H1 (cell line): ENCODE measurements at regions not wholly inside any gene's neighbourhood (a gene's known extent, or its start where the extent isn't known, plus 50 kb on each side); places are given as distances from the start of the nearest gene placed in this dataset.

Experiments
- CTCF ChIA-PET: fragments of 300-600 bp; sonication (Branson Sonifier 250); formaldehyde crosslinking; loops from one replicate; lab custom pipeline; 2021; ENCODE audit not compliant: partially characterized antibody; lab: Charles Lee
- POLR2A ChIA-PET: fragments of 300-600 bp; sonication (Branson Sonifier 250); formaldehyde crosslinking; loops from one replicate; lab custom pipeline; 2021; ENCODE audit warnings: inconsistent platforms; ENCODE audit not compliant: partially characterized antibody; lab: Charles Lee
- DNase-seq, 2 experiments: peaks; one replicate each; pipeline versions ENCODE4 v3.0.0 to v3.0.0-alpha.2; 2010 to 2022; ENCODE audit warnings: low spot score in 2 of 2, low read depth in 1 of 2, mixed read lengths in 1 of 2
- FAIRE-seq: peaks from 2 replicates; lab custom pipeline; 2011; peaks lifted over from hg19 to GRCh38; lab: Jason Lieb, UNC
- H2AFZ ChIP-seq: 2 replicates; pipeline ENCODE4 v1.8.1; 2012; ENCODE audit warnings: low read length, inconsistent platforms
- H2AK5ac ChIP-seq: 2 replicates; pipeline ENCODE4 v1.6.1; 2013; ENCODE audit warnings: low read depth, low read length
- H2BK120ac ChIP-seq: replicated peaks from 2 replicates; pipeline ENCODE3; 2013; ENCODE audit warnings: low read depth, low read length, inconsistent platforms
- H2BK12ac ChIP-seq: 2 replicates; pipeline ENCODE4 v1.6.1; 2013; ENCODE audit warnings: low read depth, low read length
- H2BK15ac ChIP-seq: 2 replicates; pipeline ENCODE4 v1.6.1; 2013; ENCODE audit warnings: low read length
- H2BK20ac ChIP-seq: 2 replicates; pipeline ENCODE4 v1.6.1; 2013; ENCODE audit warnings: low read length
- H2BK5ac ChIP-seq: 2 replicates; pipeline ENCODE4 v1.6.1; 2013; ENCODE audit warnings: low read depth, low read length
- H3K14ac ChIP-seq: 2 replicates; pipeline ENCODE4 v1.6.1; 2013; ENCODE audit warnings: inconsistent platforms; ENCODE audit not compliant: insufficient read length
- H3K18ac ChIP-seq: 2 replicates; pipeline ENCODE4 v1.6.1; 2013; ENCODE audit warnings: low read length; ENCODE audit errors: extremely low read depth
- H3K23ac ChIP-seq: 2 replicates; pipeline ENCODE4 v1.6.1; 2013; ENCODE audit warnings: inconsistent platforms; ENCODE audit not compliant: insufficient read length
- H3K23me2 ChIP-seq: 2 replicates; pipeline ENCODE4 v1.6.1; 2013; ENCODE audit warnings: low read depth, low read length
- H3K27ac ChIP-seq: 2 replicates; pipeline ENCODE4 v1.6.1; 2011; ENCODE audit warnings: low read depth, low read length, inconsistent platforms
- H3K27me3 ChIP-seq, 4 experiments: replicated peaks in 1 of 4; 1 replicate in 1 of 4; 2 replicates in 3 of 4; pipeline versions ENCODE4 v1.6.1 to v1.8.1; 2011 to 2013; ENCODE audit warnings: low read length in 3 of 4, mild to moderate bottlenecking in 3 of 4, inconsistent platforms in 2 of 4, mixed read lengths in 2 of 4, moderate library complexity in 1 of 4; ENCODE audit not compliant: control insufficient read depth in 3 of 4, insufficient read depth in 3 of 4; ENCODE audit errors: extremely low read depth in 1 of 4
- H3K36me3 ChIP-seq, 4 experiments: 2 replicates each; pipeline versions ENCODE4 v1.6.1 to v1.8.1; 2011 to 2013; ENCODE audit warnings: mild to moderate bottlenecking in 4 of 4, low read length in 3 of 4, moderate library complexity in 2 of 4, control low read depth in 1 of 4, inconsistent platforms in 1 of 4; ENCODE audit not compliant: insufficient read depth in 4 of 4, control insufficient read depth in 2 of 4
- H3K4ac ChIP-seq: replicated peaks from 2 replicates; pipeline ENCODE3; 2013; ENCODE audit warnings: low read length, low read depth, mixed read lengths, inconsistent platforms; ENCODE audit not compliant: insufficient read length
- H3K4me1 ChIP-seq, 4 experiments: replicated peaks in 1 of 4; 1 replicate in 1 of 4; 2 replicates in 3 of 4; pipeline versions ENCODE4 v1.6.1 to v1.8.1; 2011 to 2013; ENCODE audit warnings: low read length in 3 of 4, inconsistent platforms in 2 of 4, mixed read lengths in 1 of 4; ENCODE audit not compliant: insufficient read depth in 4 of 4, control insufficient read depth in 3 of 4
- H3K4me2 ChIP-seq, 2 experiments: 2 replicates each; pipeline versions ENCODE4 v1.6.1 to v1.8.1; 2011 to 2013; ENCODE audit warnings: low read depth in 2 of 2, low read length in 2 of 2, control low read depth in 1 of 2, inconsistent platforms in 1 of 2, mild to moderate bottlenecking in 1 of 2; ENCODE audit not compliant: insufficient read depth in 1 of 2
- H3K4me3 ChIP-seq, 4 experiments: fragments of 200-600, 300-600 bp in 1 of 4; sonication (generic), shearing (Covaris generic), sonication (Bioruptor Twin) in 1 of 4; 2 replicates each; pipeline versions ENCODE4 v1.5.1 to v1.8.1; 2011 to 2016; ENCODE audit warnings: low read length in 4 of 4, low read depth in 3 of 4, control low read depth in 2 of 4, inconsistent platforms in 2 of 4, mild to moderate bottlenecking in 2 of 4, mixed read lengths in 1 of 4, moderate library complexity in 1 of 4; ENCODE audit not compliant: insufficient read depth in 2 of 4; ENCODE audit errors: extremely low read depth in 1 of 4
- H3K56ac ChIP-seq: replicated peaks from 2 replicates; pipeline ENCODE3; 2013; ENCODE audit warnings: low read depth, mild to moderate bottlenecking, mixed read lengths, low read length, inconsistent platforms; ENCODE audit not compliant: insufficient read length
- H3K79me1 ChIP-seq: 2 replicates; pipeline ENCODE4 v1.6.1; 2013; ENCODE audit warnings: low read depth, low read length, control low read depth
- H3K79me2 ChIP-seq, 2 experiments: 2 replicates each; pipeline versions ENCODE4 v1.6.1 to v1.8.1; 2012 to 2013; ENCODE audit warnings: low read length in 2 of 2, mild to moderate bottlenecking in 2 of 2, inconsistent platforms in 1 of 2; ENCODE audit not compliant: insufficient read depth in 2 of 2, control insufficient read depth in 1 of 2
- H3K9ac ChIP-seq, 4 experiments: replicated peaks in 1 of 4; 1 replicate in 1 of 4; 2 replicates in 3 of 4; pipeline versions ENCODE4 v1.6.1 to v1.8.1; 2011 to 2013; ENCODE audit warnings: low read depth in 3 of 4, low read length in 3 of 4, control low read depth in 2 of 4, mild to moderate bottlenecking in 2 of 4, moderate library complexity in 2 of 4, inconsistent platforms in 1 of 4; ENCODE audit errors: extremely low read depth in 1 of 4
- H3K9me3 ChIP-seq, 2 experiments: 2 replicates each; pipeline versions ENCODE4 v1.6.1 to v1.8.1; 2012 to 2013; ENCODE audit warnings: mild to moderate bottlenecking in 2 of 2, moderate library complexity in 2 of 2, control low read depth in 1 of 2, inconsistent platforms in 1 of 2, low read depth in 1 of 2, low read length in 1 of 2, mixed read lengths in 1 of 2; ENCODE audit not compliant: insufficient read depth in 2 of 2
- H4K20me1 ChIP-seq, 2 experiments: replicated peaks in 1 of 2; 2 replicates each; pipeline versions ENCODE3 to v1.8.1; 2011 to 2013; ENCODE audit warnings: inconsistent platforms in 2 of 2, low read length in 2 of 2, mild to moderate bottlenecking in 1 of 2; ENCODE audit not compliant: insufficient read depth in 2 of 2, control insufficient read depth in 1 of 2
- H4K5ac ChIP-seq: 2 replicates; pipeline ENCODE4 v1.6.1; 2013; ENCODE audit warnings: low read length, low read depth, mixed read lengths, inconsistent platforms; ENCODE audit not compliant: insufficient read length
- H4K8ac ChIP-seq: 2 replicates; pipeline ENCODE4 v1.8.0; 2013; ENCODE audit warnings: mild to moderate bottlenecking, moderate library complexity, low read length, inconsistent platforms; ENCODE audit not compliant: insufficient read depth; ENCODE audit errors: extremely low read depth
- H4K91ac ChIP-seq: replicated peaks from 2 replicates; pipeline ENCODE3; 2013; ENCODE audit warnings: low read length, mixed read lengths, inconsistent platforms; ENCODE audit not compliant: insufficient read length
- ASH2L ChIP-seq: fragments of 200-600, 300-600 bp; sonication (generic); IDR thresholded peaks from one replicate; pipeline ENCODE4 v1.7.1; 2017; ENCODE audit warnings: low read length
- BCL11A ChIP-seq, 2 experiments: IDR thresholded peaks; one replicate each; pipeline ENCODE4 v1.6.1; 2011; ENCODE audit warnings: low read depth in 2 of 2, low read length in 2 of 2, mild to moderate bottlenecking in 2 of 2
- CHD1 ChIP-seq: IDR thresholded peaks from 2 replicates; pipeline ENCODE4 v1.6.1; 2012; ENCODE audit warnings: low read depth, low read length, improper control_type of control experiment
- CREB1 ChIP-seq: IDR thresholded peaks from 2 replicates; pipeline ENCODE4 v1.6.1; 2012; ENCODE audit warnings: inconsistent platforms
- HDAC2 ChIP-seq, 2 experiments: fragments of 300-600 bp in 1 of 2; sonication (generic) in 1 of 2; IDR thresholded peaks; 2 replicates each; pipeline ENCODE4 v1.6.1; 2011 to 2012; ENCODE audit warnings: low read depth in 2 of 2, low read length in 2 of 2, mild to moderate bottlenecking in 2 of 2, moderate library complexity in 2 of 2, borderline replicate concordance in 1 of 2, inconsistent platforms in 1 of 2
- JUND ChIP-seq: IDR thresholded peaks from 2 replicates; pipeline ENCODE4 v1.6.1; 2011; ENCODE audit warnings: mild to moderate bottlenecking, improper control_type of control experiment, low read length
- KDM1A ChIP-seq: fragments of 200-600, 300-600 bp; sonication (generic); IDR thresholded peaks from 2 replicates; pipeline ENCODE4 v1.7.1; 2016; ENCODE audit warnings: mild to moderate bottlenecking, low read length, borderline replicate concordance
- NANOG ChIP-seq: IDR thresholded peaks from 2 replicates; pipeline ENCODE4 v1.6.1; 2011; ENCODE audit warnings: low read length, low read depth, mild to moderate bottlenecking, inconsistent platforms; ENCODE audit not compliant: insufficient read depth, poor library complexity, severe bottlenecking
- PHF8 ChIP-seq: fragments of 200-600 bp; sonication (generic); conservative IDR thresholded peaks from 2 replicates; pipeline ENCODE4 v1.7.1; 2012; ENCODE audit warnings: low read depth, mild to moderate bottlenecking, inconsistent platforms, low read length, moderate library complexity
- POLR2A ChIP-seq, 2 experiments: IDR thresholded peaks; 1 replicate in 1 of 2; 2 replicates in 1 of 2; pipeline ENCODE4 v1.6.1; 2011; ENCODE audit warnings: low read depth in 2 of 2, low read length in 2 of 2, mild to moderate bottlenecking in 2 of 2; ENCODE audit errors: control extremely low read depth in 1 of 2
- RBBP5 ChIP-seq: IDR thresholded peaks from 2 replicates; pipeline ENCODE4 v1.7.1; 2012; ENCODE audit warnings: low read depth, mild to moderate bottlenecking, inconsistent platforms, low read length, moderate library complexity, borderline replicate concordance
- SAP30 ChIP-seq: fragments of 300-600 bp; sonication (generic); IDR thresholded peaks from 2 replicates; pipeline ENCODE4 v1.7.1; 2012; ENCODE audit warnings: low read length, moderate library complexity, mild to moderate bottlenecking, inconsistent platforms; ENCODE audit not compliant: insufficient read depth, insufficient replicate concordance
- TEAD4 ChIP-seq: IDR thresholded peaks from 2 replicates; pipeline ENCODE4 v1.6.1; 2012; ENCODE audit warnings: low read depth, low read length, inconsistent platforms, mixed read lengths
- WGBS, 2 experiments: shearing (Covaris generic) in 1 of 2; methylation state at CpG; one replicate each; pipeline versions ENCODE4 v1.1.6 to v1.1.7; 2013 to 2015; ENCODE audit warnings: low lambda C conversion rate in 2 of 2, mixed read lengths in 2 of 2, inconsistent platforms in 1 of 2, low coverage in 1 of 2, missing lambda C conversion rate in 1 of 2; ENCODE audit not compliant: insufficient replicate concordance in 2 of 2, insufficient coverage in 1 of 2, insufficient read length in 1 of 2; ENCODE audit errors: extremely low coverage in 1 of 2, missing lambda C conversion rate in 1 of 2; 5-methylcytosine and 5-hydroxymethylcytosine counted together

DNA sequence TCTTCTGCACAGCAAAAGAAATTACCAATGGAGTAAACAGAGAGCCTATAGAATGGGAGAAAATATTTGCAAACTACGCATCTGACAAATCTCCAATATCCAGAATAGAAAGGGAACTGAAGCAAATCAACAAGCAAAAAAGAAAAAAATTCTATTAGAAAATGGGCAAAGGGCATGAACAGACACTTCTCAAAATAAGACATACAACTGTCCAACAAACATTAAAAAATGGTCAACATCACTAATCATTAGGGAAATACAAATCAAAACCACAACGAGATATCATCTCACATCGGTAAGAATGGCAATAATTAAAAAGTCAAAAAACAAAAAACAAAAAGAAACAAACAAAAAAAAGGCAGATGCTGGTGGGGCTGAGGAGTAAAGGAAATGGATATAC is 356.4 kb downstream of the ADCYAP1 start:
- H3K4ac ChIP-seq: no peak overlapping the region
- no peak overlapping the region for H3K9ac ChIP-seq
- POLR2A ChIA-PET: no interaction called here
- FAIRE-seq (no peak), DNase-seq (no peak)
- no peak overlapping the region for H4K91ac ChIP-seq
- H3K4me3 ChIP-seq: no peak overlapping the region
- no peak overlapping the region for H2BK5ac ChIP-seq
- no peak overlapping the region for H3K23ac ChIP-seq
- no peaks in the 10 kb centered on the region for H4K20me1 ChIP-seq
- no peak overlapping the region for H2BK15ac ChIP-seq
- H2AK5ac ChIP-seq: no peak overlapping the region
- no peak overlapping the region for H3K18ac ChIP-seq
- no peak overlapping the region for H3K4me2 ChIP-seq
- no peaks in the 10 kb centered on the region for H3K4me1 ChIP-seq
- H2BK120ac ChIP-seq: no peak overlapping the region
- 97% methylated on average over 3 of the region's 3 CpGs; no CpG with 5 or more reads in 1 of the 2 experiments for WGBS, 2 experiments
- H3K14ac ChIP-seq: no peak overlapping the region
- no peaks in the 10 kb centered on the region for H3K23me2 ChIP-seq
- H3K27ac ChIP-seq: no peak overlapping the region
- peaks cover 0 to 8% of the 10 kb centered on the region in 2 experiments; a peak in 1 of 4 replicates for H3K9me3 ChIP-seq
- H3K36me3 ChIP-seq: no peaks in the 10 kb centered on the region
- no peak overlapping the region for H4K8ac ChIP-seq
- H2BK12ac ChIP-seq: no peak overlapping the region
- no peaks in the 10 kb centered on the region for H3K79me1 ChIP-seq
- no peak overlapping the region for H2AFZ ChIP-seq
- H3K79me2 ChIP-seq: no peaks in the 10 kb centered on the region
- no peak overlapping the region for H4K5ac ChIP-seq
- no peak overlapping the region for H2BK20ac ChIP-seq
- CTCF ChIA-PET: no interaction called here
- no peak overlapping the region for H3K56ac ChIP-seq
- no peaks in the 10 kb centered on the region for H3K27me3 ChIP-seq
- no peak for TF ChIP-seq TEAD4
- no peak for TF ChIP-seq JUND
- TF ChIP-seq ASH2L: no peak
- TF ChIP-seq RBBP5: no peak
- no peak for TF ChIP-seq CREB1
- no peak for TF ChIP-seq POLR2A (IDR thresholded peaks at IDR 0.05; ENCODE audit: control extremely low read depth in 1 of 2, low read depth in 2 of 2, low read length in 2 of 2)
- no peak for TF ChIP-seq SAP30
- TF ChIP-seq KDM1A: no peak
- TF ChIP-seq PHF8: no peak
- no peak for TF ChIP-seq CHD1
- no peak for TF ChIP-seq HDAC2 (IDR thresholded peaks at IDR 0.05; ENCODE audit: borderline replicate concordance in 1 of 2, low read depth in 2 of 2, low read length in 2 of 2)
- no peak for TF ChIP-seq NANOG
- no peak for TF ChIP-seq BCL11A (IDR thresholded peaks at IDR 0.05; ENCODE audit: low read depth in 2 of 2, low read length in 2 of 2)
